ENCODE measurements at regions not wholly inside any gene's neighbourhood (a gene's known extent, or its start where the extent isn't known, plus 50 kb on each side); places are given as distances from the start of the nearest gene placed in this dataset.

- no peak for ATAC-seq (ENCODE audit: low read depth)
- BruUV-seq (replicated peaks), result no TSS peak
- 89% methylated on average over 4 of the region's 8 CpGs; no CpG with 5 or more reads in 1 of the 2 experiments for WGBS, 2 experiments (ENCODE audit: extremely low coverage in 2 of 2, insufficient read length in 1 of 2)
- no peaks in the 10 kb centered on the region for H3K9me3 ChIP-seq (ENCODE audit: control insufficient read depth, insufficient read depth, low read length)
- no peaks in the 10 kb centered on the region for H4K20me1 ChIP-seq (ENCODE audit: insufficient read depth, low read length)
- dilution Hi-C loops (cut with HindIII; ENCODE audit: low sequenced_read_pairs, unreplicated experiment) (no loop called here), in situ Hi-C loops (cut with MboI; ENCODE audit: low sequenced_read_pairs) (no loop called here), intact Hi-C loops (cut with micrococcal nuclease) (no loop called here)
- CTCF ChIA-PET, result no interaction called here
- no peak overlapping the region for H2AFZ ChIP-seq (replicated peaks; ENCODE audit: low read length, poor library complexity)
- no peak overlapping the region for H3K56ac ChIP-seq (ENCODE audit: extremely low read depth, insufficient read depth, low read length)
- H4K5ac ChIP-seq (ENCODE audit: low read depth, low read length), result no peak overlapping the region
- H3K36me3 ChIP-seq (ENCODE audit: control insufficient read depth, insufficient read depth, low read length), result no peaks in the 10 kb centered on the region
- no peak overlapping the region for H3K14ac ChIP-seq (replicated peaks; ENCODE audit: low read depth, low read length)
- POLR2A ChIA-PET (ENCODE audit: unreplicated experiment), result no interaction called here
- no peak overlapping the region for H2BK20ac ChIP-seq (ENCODE audit: low read depth, low read length)
- H3K27me3 ChIP-seq (ENCODE audit: control insufficient read depth, insufficient read depth, low read length), result peaks cover 4% of the 10 kb centered on the region; the same call in 1 of the 2 replicates
- H4K8ac ChIP-seq (ENCODE audit: low read depth in 2 of 2, low read length in 2 of 2), result no peak overlapping the region
- no peaks in the 10 kb centered on the region for H3K79me1 ChIP-seq (ENCODE audit: low read depth in 1 of 2, low read length in 2 of 2)
- no peak overlapping the region for H3K4me3 ChIP-seq (ENCODE audit: insufficient read depth, low read depth, low read length)
- no peak overlapping the region for H3K9ac ChIP-seq (ENCODE audit: low read depth, low read length)
- H3K23ac ChIP-seq (ENCODE audit: low read depth, low read length), result no peak overlapping the region
- no peaks in the 10 kb centered on the region; the same call in 1 of the 2 replicates for H3K4me1 ChIP-seq (ENCODE audit: control insufficient read depth, insufficient read depth, low read length)
- H3K18ac ChIP-seq (ENCODE audit: low read depth, low read length), result no peak overlapping the region
- H3K4me2 ChIP-seq (ENCODE audit: low read depth, low read length), result no peak overlapping the region
- no peak overlapping the region for H4K91ac ChIP-seq (ENCODE audit: insufficient read depth, low read depth, low read length)
- DNase-seq, result no peak
- no peak overlapping the region for H2AK9ac ChIP-seq (replicated peaks; ENCODE audit: low read depth, low read length, poor library complexity)
- no peak overlapping the region for H2BK120ac ChIP-seq (ENCODE audit: low read depth, low read length)
- no peak overlapping the region for H2BK15ac ChIP-seq (ENCODE audit: low read depth, low read length)
- no peak overlapping the region for H2AK5ac ChIP-seq (ENCODE audit: low read depth, low read length)
- TF ChIP-seq POLR2A (IDR thresholded peaks at IDR 0.05; ENCODE audit: low read depth, low read length), result no peak
- no peak for TF ChIP-seq RFX5 (IDR thresholded peaks at IDR 0.05; ENCODE audit: low read depth, low read length)
- no peak for TF ChIP-seq ELK1 (IDR thresholded peaks at IDR 0.05; ENCODE audit: borderline replicate concordance, low read depth, low read length)
- no peak for TF ChIP-seq MAFK (IDR thresholded peaks at IDR 0.05; ENCODE audit: low read depth, low read length)
- no peak for TF ChIP-seq FOS (IDR thresholded peaks at IDR 0.05; ENCODE audit: low read depth, low read length)
- TF ChIP-seq CTCF (conservative IDR thresholded peaks at IDR 0.05; ENCODE audit: low read depth, low read length), result no peak
- no peak for TF ChIP-seq MXI1 (IDR thresholded peaks at IDR 0.05; ENCODE audit: borderline replicate concordance, low read depth, low read length)
- no peak for TF ChIP-seq MAZ (IDR thresholded peaks at IDR 0.05; ENCODE audit: borderline replicate concordance, low read depth, low read length)
- TF ChIP-seq NFE2L2 (IDR thresholded peaks at IDR 0.05; ENCODE audit: low read depth, low read length), result no peak
- TF ChIP-seq CHD1 (IDR thresholded peaks at IDR 0.05; ENCODE audit: low read depth, low read length), result no peak
- TF ChIP-seq BHLHE40 (IDR thresholded peaks at IDR 0.05; ENCODE audit: low read depth, low read length), result no peak
- TF ChIP-seq SMC3 (IDR thresholded peaks at IDR 0.05; ENCODE audit: low read depth, low read length), result no peak
- TF ChIP-seq RAD21 (IDR thresholded peaks at IDR 0.05; ENCODE audit: low read length), result no peak
- TF ChIP-seq RCOR1 (IDR thresholded peaks at IDR 0.05; ENCODE audit: insufficient replicate concordance, low read length), result no peak
- no peak for TF ChIP-seq USF2 (IDR thresholded peaks at IDR 0.05; ENCODE audit: low read depth, low read length)
- TF ChIP-seq CEBPB (IDR thresholded peaks at IDR 0.05; ENCODE audit: low read depth, low read length), result no peak
- no peak overlapping the region for H3K4ac ChIP-seq (ENCODE audit: low read depth, low read length)
- H2BK5ac ChIP-seq (ENCODE audit: low read depth, low read length, poor library complexity, severe bottlenecking), result no peak overlapping the region
- H3K9me1 ChIP-seq (ENCODE audit: insufficient read depth, low read length), result no peaks in the 10 kb centered on the region
- H3K27ac ChIP-seq (ENCODE audit: insufficient read depth, low read length), result no peak overlapping the region
Measured at GRCh38 chr16:65888201-65888600, 478.3 kb upstream of the CDH5 start.
